Lower leg skin (tissue), 3 donors: ENCODE measurements at regions not wholly inside any gene's neighbourhood (a gene's known extent, or its start where the extent isn't known, plus 50 kb on each side); places are given as distances from the start of the nearest gene placed in this dataset.

Experiments used
- CTCF ChIP-seq, 3 donors: fragments of 450-650 bp; IDR thresholded peaks; one replicate each; pipeline ENCODE4 v1.5.1; 2016; ENCODE audit warnings: antibody characterized with exemption in 3 of 3, mild to moderate bottlenecking in 3 of 3, moderate library complexity in 2 of 3
- POLR2A ChIP-seq, 2 donors: fragments of 450-650 bp; IDR thresholded peaks; one replicate each; pipeline ENCODE4 v1.6.1; 2016 to 2017; ENCODE audit warnings: antibody characterized with exemption in 2 of 2, mild to moderate bottlenecking in 1 of 2, moderate library complexity in 1 of 2

- no peak for TF ChIP-seq POLR2A (IDR thresholded peaks at IDR 0.05)
- no peak for TF ChIP-seq CTCF (IDR thresholded peaks at IDR 0.05)
Measured at GRCh38 chr3:103495186-103495585, 1060.4 kb downstream of the ZPLD1 start.
